HCT116 (cell line): ENCODE measurements at regions not wholly inside any gene's neighbourhood (a gene's known extent, or its start where the extent isn't known, plus 50 kb on each side); places are given as distances from the start of the nearest gene placed in this dataset.

Source experiments
- ATAC-seq: fragments of 200-7000 bp; cut with Tn5 transposase; 2 replicates; pipeline ENCODE4 v1.9.1; 2020; ENCODE audit warnings: mild to moderate bottlenecking, moderate library complexity
- BruUV-seq: library from RNA; stranded (reverse); fragments of 400-500 nt; replicated peaks from 2 replicates; lab custom pipeline; 2021; lab: Mats Ljungman, UMichigan
- CTCF ChIA-PET: fragments of 300-600 bp; sonication (Branson Sonifier 250); formaldehyde crosslinking; loops from one replicate; lab custom pipeline; 2021; ENCODE audit warnings: antibody characterized with exemption; lab: Charles Lee
- POLR2A ChIA-PET: fragments of 300-600, 350-600 bp; sonication (Branson Sonifier 250); formaldehyde crosslinking; loops from one replicate; lab custom pipeline; 2021; ENCODE audit warnings: antibody characterized with exemption; lab: Charles Lee
- RAD21 ChIA-PET, 2 experiments: fragments of 300-600 bp; sonication (Branson Sonifier 250); formaldehyde crosslinking; loops; one replicate each; lab custom pipeline; 2023; ENCODE audit warnings: low total read pairs in 2 of 2; ENCODE audit not compliant: uncharacterized antibody in 2 of 2, unreplicated experiment in 2 of 2, low non-redundant PET in 1 of 2; lab: Charles Lee
- DNase-seq: peaks from one replicate; pipeline ENCODE4 v3.0.0-alpha.2; 2010; ENCODE audit warnings: low read depth, low spot score
- H2AFZ ChIP-seq: fragments of 200-600 bp; shearing (Covaris generic), sonication (generic); 2 replicates; pipeline ENCODE4 v1.6.1; 2017; ENCODE audit warnings: low read depth, mixed run types, mixed read lengths, antibody characterized with exemption, low read length; ENCODE audit not compliant: poor library complexity, severe bottlenecking
- H3K27ac ChIP-seq: 2 replicates; pipeline ENCODE4 v1.5.1; 2012; ENCODE audit warnings: low read depth, low read length
- H3K27me3 ChIP-seq: fragments of 200-600 bp; sonication (generic); 2 replicates; pipeline ENCODE4 v1.6.1; 2016; ENCODE audit warnings: mixed run types, low read length, mixed read lengths; ENCODE audit not compliant: insufficient read depth
- H3K36me3 ChIP-seq, 2 experiments: fragments of 200-500 bp in 1 of 2; fragments of 200-600 bp in 1 of 2; sonication (Bioruptor generic) in 1 of 2; sonication (generic) in 1 of 2; 2 replicates each; pipeline versions ENCODE4 v1.5.1 to v1.6.1; 2014 to 2016; ENCODE audit warnings: low read length in 2 of 2, inconsistent platforms in 1 of 2, mixed read lengths in 1 of 2, mixed run types in 1 of 2; ENCODE audit not compliant: insufficient read depth in 2 of 2, control insufficient read depth in 1 of 2
- H3K4me1 ChIP-seq, 2 experiments: fragments of 200-600 bp in 1 of 2; sonication (generic) in 1 of 2; 2 replicates each; pipeline versions ENCODE4 v1.5.1 to v1.6.1; 2012 to 2017; ENCODE audit warnings: low read length in 2 of 2, inconsistent platforms in 1 of 2, mild to moderate bottlenecking in 1 of 2, mixed read lengths in 1 of 2, mixed run types in 1 of 2, moderate library complexity in 1 of 2; ENCODE audit not compliant: insufficient read depth in 2 of 2, control insufficient read depth in 1 of 2
- H3K4me2 ChIP-seq: fragments of 200-600 bp; sonication (generic); 2 replicates; pipeline ENCODE4 v1.6.1; 2017; ENCODE audit warnings: mixed run types, low read length, mixed read lengths
- H3K4me3 ChIP-seq, 2 experiments: fragments of 200-600 bp in 1 of 2; sonication (generic) in 1 of 2; replicated peaks in 1 of 2; 2 replicates each; pipeline ENCODE4 v1.5.1; 2011 to 2016; ENCODE audit warnings: low read length in 2 of 2, control low read depth in 1 of 2, low read depth in 1 of 2, mild to moderate bottlenecking in 1 of 2, mixed read lengths in 1 of 2, mixed run types in 1 of 2
- H3K79me2 ChIP-seq: fragments of 200-600 bp; sonication (generic); 2 replicates; pipeline ENCODE4 v1.6.1; 2017; ENCODE audit warnings: mild to moderate bottlenecking, mixed run types, low read length, moderate library complexity, mixed read lengths; ENCODE audit not compliant: insufficient read depth
- H3K9ac ChIP-seq: fragments of 200-600 bp; sonication (generic); 2 replicates; pipeline ENCODE4 v1.6.1; 2016; ENCODE audit warnings: low read length, mixed read lengths
- H3K9me2 ChIP-seq: fragments of 200-600 bp; sonication (generic), shearing (Covaris generic); 2 replicates; pipeline ENCODE4 v1.6.1; 2017; ENCODE audit warnings: mixed run types, mild to moderate bottlenecking, moderate library complexity; ENCODE audit not compliant: insufficient read depth
- H3K9me3 ChIP-seq, 2 experiments: fragments of 200-500 bp in 1 of 2; fragments of 200-600 bp in 1 of 2; sonication (Bioruptor generic) in 1 of 2; sonication (generic) in 1 of 2; 2 replicates each; pipeline ENCODE4 v1.6.1; 2014 to 2017; ENCODE audit warnings: low read length in 2 of 2, mixed read lengths in 2 of 2, inconsistent platforms in 1 of 2, low read depth in 1 of 2, mild to moderate bottlenecking in 1 of 2, mixed run types in 1 of 2, moderate library complexity in 1 of 2; ENCODE audit not compliant: control insufficient read depth in 1 of 2, insufficient read depth in 1 of 2
- H4K20me1 ChIP-seq: fragments of 200-600 bp; sonication (generic), shearing (Covaris generic); 2 replicates; pipeline ENCODE4 v1.6.1; 2017; ENCODE audit warnings: mixed run types, mild to moderate bottlenecking, moderate library complexity; ENCODE audit not compliant: insufficient read depth
- FOSL1 ChIP-seq: IDR thresholded peaks from 2 replicates; pipeline ENCODE4 v1.6.1; 2012; ENCODE audit warnings: low read depth
- RAD21 ChIP-seq: IDR thresholded peaks from 2 replicates; pipeline ENCODE4 v1.6.1; 2012; ENCODE audit warnings: low read depth, mild to moderate bottlenecking
- SIN3A ChIP-seq: IDR thresholded peaks from 2 replicates; pipeline ENCODE4 v1.6.1; 2012; ENCODE audit warnings: low read depth
- SRF ChIP-seq: IDR thresholded peaks from 2 replicates; pipeline ENCODE4 v1.6.1; 2012; ENCODE audit warnings: low read depth
- TCF7L2 ChIP-seq: IDR thresholded peaks from 2 replicates; pipeline ENCODE4 v1.7.0; 2011; ENCODE audit warnings: borderline replicate concordance, inconsistent platforms; ENCODE audit not compliant: insufficient read depth, insufficient read length; ENCODE audit errors: extremely low read depth
- ZNF274 ChIP-seq: fragments of 200-500 bp; sonication (Bioruptor generic); IDR thresholded peaks from 2 replicates; pipeline ENCODE4 v1.6.1; 2014; ENCODE audit warnings: mild to moderate bottlenecking, low read depth, low read length, inconsistent platforms
- intact Hi-C: fragments of 100-400 bp; cut with micrococcal nuclease; formaldehyde crosslinking; loops from 2 replicates; pipeline ENCODE4 v1.10.0; 2022
- TF ChIP-seq, protein P1 (sequence below): IDR thresholded peaks from 2 replicates; pipeline ENCODE4 v1.6.1; 2011; ENCODE audit warnings: mild to moderate bottlenecking, low read length, moderate library complexity; ENCODE audit not compliant: insufficient replicate concordance; ENCODE audit errors: extremely low read depth
- TF ChIP-seq, protein P2 (sequence below), 3 experiments: fragments of 200-600 bp in 1 of 3; sonication (generic) in 1 of 3; IDR thresholded peaks in 2 of 3; conservative IDR thresholded peaks in 1 of 3; 2 replicates each; pipeline ENCODE4 v1.5.1; 2012 to 2017; ENCODE audit warnings: low read depth in 2 of 3, low read length in 2 of 3, antibody characterized with exemption in 1 of 3, borderline replicate concordance in 1 of 3, control low read depth in 1 of 3, mild to moderate bottlenecking in 1 of 3, mixed read lengths in 1 of 3, mixed run types in 1 of 3, moderate library complexity in 1 of 3; ENCODE audit not compliant: insufficient read depth in 1 of 3

DNA sequence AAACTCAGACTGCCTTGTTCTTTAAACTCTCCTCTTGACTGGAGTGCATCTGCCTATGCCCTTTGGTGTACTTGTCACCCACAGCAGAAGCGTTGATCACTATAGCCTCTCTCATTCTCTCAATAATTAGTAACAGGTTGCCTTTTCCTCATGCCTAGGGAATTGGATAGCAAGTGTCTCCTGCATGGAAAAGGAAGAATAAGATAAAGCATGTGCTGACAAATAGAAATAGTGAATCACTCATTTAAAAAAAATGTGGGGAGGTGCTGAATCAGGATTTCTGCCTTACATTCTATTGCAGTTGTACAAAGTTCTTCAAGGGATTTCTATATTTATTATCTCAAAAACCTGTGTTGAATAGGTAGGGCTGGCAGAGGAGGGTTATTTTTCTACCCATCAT, 323.0 kb downstream of the TXNL1 start:
- DNase-seq (no peak), ATAC-seq (no peak)
- Histone ChIP-seq H3K36me3 (no peaks in the 10 kb centered on the region), H2AFZ (no peak overlapping the region), H3K9ac (no peak overlapping the region), H3K27me3 (no peaks in the 10 kb centered on the region), H3K9me3 (peaks cover 0 to 11% of the 10 kb centered on the region in 2 experiments; a peak in 1 of 4 replicates), H3K79me2 (no peaks in the 10 kb centered on the region), H3K9me2 (no peaks in the 10 kb centered on the region), H3K4me2 (no peak overlapping the region), H4K20me1 (no peaks in the 10 kb centered on the region), H3K4me1 (no peaks in the 10 kb centered on the region), H3K27ac (no peak overlapping the region), H3K4me3 (no peak overlapping the region)
- no TSS peak for BruUV-seq
- ChIA-PET RAD21 (no interaction called here), POLR2A (no interaction called here), CTCF (no interaction called here)
- TF ChIP-seq, protein P1, sequence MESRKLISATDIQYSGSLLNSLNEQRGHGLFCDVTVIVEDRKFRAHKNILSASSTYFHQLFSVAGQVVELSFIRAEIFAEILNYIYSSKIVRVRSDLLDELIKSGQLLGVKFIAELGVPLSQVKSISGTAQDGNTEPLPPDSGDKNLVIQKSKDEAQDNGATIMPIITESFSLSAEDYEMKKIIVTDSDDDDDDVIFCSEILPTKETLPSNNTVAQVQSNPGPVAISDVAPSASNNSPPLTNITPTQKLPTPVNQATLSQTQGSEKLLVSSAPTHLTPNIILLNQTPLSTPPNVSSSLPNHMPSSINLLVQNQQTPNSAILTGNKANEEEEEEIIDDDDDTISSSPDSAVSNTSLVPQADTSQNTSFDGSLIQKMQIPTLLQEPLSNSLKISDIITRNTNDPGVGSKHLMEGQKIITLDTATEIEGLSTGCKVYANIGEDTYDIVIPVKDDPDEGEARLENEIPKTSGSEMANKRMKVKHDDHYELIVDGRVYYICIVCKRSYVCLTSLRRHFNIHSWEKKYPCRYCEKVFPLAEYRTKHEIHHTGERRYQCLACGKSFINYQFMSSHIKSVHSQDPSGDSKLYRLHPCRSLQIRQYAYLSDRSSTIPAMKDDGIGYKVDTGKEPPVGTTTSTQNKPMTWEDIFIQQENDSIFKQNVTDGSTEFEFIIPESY = no peak
- no peak for TF ChIP-seq FOSL1
- intact Hi-C loops = no loop called here

DNA sequence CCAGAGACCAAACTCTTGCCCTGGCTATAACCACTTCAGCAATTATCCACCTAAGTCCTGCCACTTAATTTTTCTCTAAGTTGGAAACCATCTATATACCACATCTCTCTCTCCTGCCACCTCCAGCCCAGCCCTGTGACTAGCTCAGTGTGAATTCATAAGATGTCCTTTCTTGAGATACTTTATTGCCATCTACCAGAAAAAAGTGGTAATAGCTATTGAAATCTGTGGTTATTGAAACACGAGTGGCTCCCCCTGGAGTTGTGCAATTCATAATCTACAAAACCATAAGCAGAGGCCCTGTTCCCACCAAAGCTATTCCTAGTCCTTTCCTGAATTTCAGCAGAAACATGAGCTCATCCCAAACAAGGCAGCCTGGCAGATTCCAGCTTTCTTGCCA, 324.0 kb downstream of the TXNL1 start:
- Histone ChIP-seq H3K9me2 (no peaks in the 10 kb centered on the region), H4K20me1 (no peaks in the 10 kb centered on the region), H3K27ac (no peak overlapping the region), H3K4me2 (no peak overlapping the region), H3K4me1 (no peaks in the 10 kb centered on the region), H3K27me3 (no peaks in the 10 kb centered on the region), H3K79me2 (no peaks in the 10 kb centered on the region), H3K4me3 (no peak overlapping the region), H2AFZ (no peak overlapping the region), H3K36me3 (no peaks in the 10 kb centered on the region), H3K9ac (no peak overlapping the region), H3K9me3 (peaks cover 0 to 11% of the 10 kb centered on the region in 2 experiments; a peak in 1 of 4 replicates)
- BruUV-seq = no TSS peak
- CTCF ChIA-PET = no interaction called here
- RAD21 ChIA-PET = no interaction called here
- ATAC-seq (no peak), DNase-seq (no peak)
- POLR2A ChIA-PET = no interaction called here
- TF ChIP-seq SRF (no peak), TCF7L2 (no peak), SIN3A (no peak), ZNF274 (no peak), RAD21 (no peak)
- TF ChIP-seq, protein P2, sequence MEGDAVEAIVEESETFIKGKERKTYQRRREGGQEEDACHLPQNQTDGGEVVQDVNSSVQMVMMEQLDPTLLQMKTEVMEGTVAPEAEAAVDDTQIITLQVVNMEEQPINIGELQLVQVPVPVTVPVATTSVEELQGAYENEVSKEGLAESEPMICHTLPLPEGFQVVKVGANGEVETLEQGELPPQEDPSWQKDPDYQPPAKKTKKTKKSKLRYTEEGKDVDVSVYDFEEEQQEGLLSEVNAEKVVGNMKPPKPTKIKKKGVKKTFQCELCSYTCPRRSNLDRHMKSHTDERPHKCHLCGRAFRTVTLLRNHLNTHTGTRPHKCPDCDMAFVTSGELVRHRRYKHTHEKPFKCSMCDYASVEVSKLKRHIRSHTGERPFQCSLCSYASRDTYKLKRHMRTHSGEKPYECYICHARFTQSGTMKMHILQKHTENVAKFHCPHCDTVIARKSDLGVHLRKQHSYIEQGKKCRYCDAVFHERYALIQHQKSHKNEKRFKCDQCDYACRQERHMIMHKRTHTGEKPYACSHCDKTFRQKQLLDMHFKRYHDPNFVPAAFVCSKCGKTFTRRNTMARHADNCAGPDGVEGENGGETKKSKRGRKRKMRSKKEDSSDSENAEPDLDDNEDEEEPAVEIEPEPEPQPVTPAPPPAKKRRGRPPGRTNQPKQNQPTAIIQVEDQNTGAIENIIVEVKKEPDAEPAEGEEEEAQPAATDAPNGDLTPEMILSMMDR (IDR thresholded peaks at IDR 0.05 in 2 of 3, conservative IDR thresholded peaks at IDR 0.05 in 1 of 3; ENCODE audit: borderline replicate concordance in 1 of 3, insufficient read depth in 1 of 3, low read depth in 2 of 3, low read length in 2 of 3) = no peak
- TF ChIP-seq, protein P1 = no peak
- intact Hi-C loops = no loop called here
